H9 (cell line): ENCODE measurements at regions not wholly inside any gene's neighbourhood (a gene's known extent, or its start where the extent isn't known, plus 50 kb on each side); places are given as distances from the start of the nearest gene placed in this dataset.

ENCODE experiments used
- DNase-seq: peaks from one replicate; pipeline ENCODE4 v3.0.0-alpha.2; 2017
- H2AFZ ChIP-seq: one replicate; pipeline ENCODE4 v1.6.1; 2013; ENCODE audit warnings: mild to moderate bottlenecking, low read length, control low read depth, moderate library complexity
- H2AK5ac ChIP-seq: 2 replicates; pipeline ENCODE4 v1.6.1; 2013; ENCODE audit warnings: low read length, control low read depth, mixed read lengths; ENCODE audit not compliant: insufficient read length
- H2BK120ac ChIP-seq: one replicate; pipeline ENCODE4 v1.6.1; 2013; ENCODE audit warnings: low read depth, mild to moderate bottlenecking, low read length, control low read depth, inconsistent platforms; ENCODE audit not compliant: poor library complexity, severe bottlenecking
- H2BK12ac ChIP-seq: 2 replicates; pipeline ENCODE4 v1.6.1; 2013; ENCODE audit warnings: low read length, control low read depth, mixed read lengths, low read depth; ENCODE audit not compliant: insufficient read length
- H2BK15ac ChIP-seq: 2 replicates; pipeline ENCODE4 v1.6.1; 2013; ENCODE audit warnings: low read depth, low read length, control low read depth
- H2BK20ac ChIP-seq: one replicate; pipeline ENCODE4 v1.6.1; 2013; ENCODE audit warnings: low read depth, mild to moderate bottlenecking, low read length, control low read depth, inconsistent platforms; ENCODE audit not compliant: poor library complexity, severe bottlenecking
- H2BK5ac ChIP-seq: 2 replicates; pipeline ENCODE4 v1.6.1; 2013; ENCODE audit warnings: low read length, control low read depth, mixed read lengths; ENCODE audit not compliant: insufficient read length
- H3K14ac ChIP-seq: 2 replicates; pipeline ENCODE4 v1.6.1; 2013; ENCODE audit warnings: low read length, control low read depth; ENCODE audit not compliant: insufficient read depth
- H3K18ac ChIP-seq: 2 replicates; pipeline ENCODE4 v1.6.1; 2013; ENCODE audit warnings: low read depth, mild to moderate bottlenecking, mixed read lengths, low read length, control low read depth; ENCODE audit not compliant: insufficient read length
- H3K23ac ChIP-seq: 2 replicates; pipeline ENCODE4 v1.6.1; 2013; ENCODE audit warnings: low read length, control low read depth, mixed read lengths, low read depth; ENCODE audit not compliant: insufficient read length
- H3K23me2 ChIP-seq: 2 replicates; pipeline ENCODE4 v1.6.1; 2013; ENCODE audit warnings: low read depth, mild to moderate bottlenecking, mixed read lengths, low read length, control low read depth; ENCODE audit not compliant: insufficient read length, poor library complexity, severe bottlenecking
- H3K27ac ChIP-seq: 2 replicates; pipeline ENCODE4 v1.5.1; 2013; ENCODE audit warnings: low read length, control low read depth, mixed read lengths, low read depth; ENCODE audit not compliant: insufficient read length
- H3K27me3 ChIP-seq: 2 replicates; pipeline ENCODE4 v1.6.1; 2013; ENCODE audit warnings: low read length, control low read depth, inconsistent platforms; ENCODE audit not compliant: insufficient read depth
- H3K4ac ChIP-seq: 2 replicates; pipeline ENCODE4 v1.6.1; 2013; ENCODE audit warnings: low read depth, mild to moderate bottlenecking, control low read depth, inconsistent platforms, low read length, moderate library complexity
- H3K4me1 ChIP-seq: 2 replicates; pipeline ENCODE4 v1.6.1; 2013; ENCODE audit warnings: low read length, control low read depth, inconsistent platforms; ENCODE audit not compliant: insufficient read depth
- H3K4me2 ChIP-seq: 2 replicates; pipeline ENCODE4 v1.6.1; 2013; ENCODE audit warnings: low read length, control low read depth, mixed read lengths; ENCODE audit not compliant: insufficient read length, insufficient read depth
- H3K56ac ChIP-seq: 2 replicates; pipeline ENCODE4 v1.6.1; 2013; ENCODE audit warnings: low read depth, mild to moderate bottlenecking, mixed read lengths, low read length, control low read depth; ENCODE audit not compliant: insufficient read length
- H3K79me1 ChIP-seq: 2 replicates; pipeline ENCODE4 v1.6.1; 2013; ENCODE audit warnings: low read depth, mild to moderate bottlenecking, moderate library complexity, low read length, control low read depth, inconsistent platforms; ENCODE audit not compliant: insufficient read depth, poor library complexity, severe bottlenecking
- H3K79me2 ChIP-seq: 2 replicates; pipeline ENCODE4 v1.6.1; 2013; ENCODE audit warnings: low read length, control low read depth, inconsistent platforms; ENCODE audit not compliant: insufficient read depth
- H3K9ac ChIP-seq: 2 replicates; pipeline ENCODE4 v1.6.1; 2013; ENCODE audit warnings: low read length, control low read depth, mixed read lengths; ENCODE audit not compliant: insufficient read length; ENCODE audit errors: extremely low read depth
- H3K9me3 ChIP-seq: one replicate; pipeline ENCODE4 v1.6.1; 2013; ENCODE audit warnings: low read depth, low read length, inconsistent platforms; ENCODE audit not compliant: control insufficient read depth
- H3T11ph ChIP-seq: one replicate; pipeline ENCODE4 v1.6.1; 2013; ENCODE audit warnings: mild to moderate bottlenecking, low read length, control low read depth, inconsistent platforms
- H4K20me1 ChIP-seq: one replicate; pipeline ENCODE4 v1.6.1; 2013; ENCODE audit not compliant: control insufficient read depth, insufficient read length, insufficient read depth
- H4K5ac ChIP-seq: 2 replicates; pipeline ENCODE4 v1.6.1; 2013; ENCODE audit warnings: low read depth, mild to moderate bottlenecking, mixed read lengths, low read length, control low read depth; ENCODE audit not compliant: insufficient read length
- H4K8ac ChIP-seq: replicated peaks from 2 replicates; pipeline ENCODE4 v1.6.1; 2013; ENCODE audit warnings: low read length, control low read depth, mixed read lengths, low read depth; ENCODE audit not compliant: insufficient read length
- H4K91ac ChIP-seq: 2 replicates; pipeline ENCODE4 v1.6.1; 2013; ENCODE audit warnings: low read depth, mild to moderate bottlenecking, moderate library complexity, mixed read lengths, low read length, control low read depth; ENCODE audit not compliant: insufficient read length
- H3K27ac Mint-ChIP-seq, 3 experiments: 2 replicates in 2 of 3; 3 replicates in 1 of 3; pipeline ENCODE4 v1.8.0; 2020 to 2021; ENCODE audit warnings: mixed read lengths in 3 of 3, mild to moderate bottlenecking in 1 of 3, moderate library complexity in 1 of 3
- H3K27me3 Mint-ChIP-seq: 2 replicates; pipeline ENCODE4 v1.8.0; 2021; ENCODE audit warnings: low read depth, mild to moderate bottlenecking, moderate library complexity, mixed read lengths
- H3K36me3 Mint-ChIP-seq, 3 experiments: 2 replicates in 2 of 3; 3 replicates in 1 of 3; pipeline ENCODE4 v1.8.0; 2020 to 2021; ENCODE audit warnings: low read depth in 3 of 3, mixed read lengths in 3 of 3; ENCODE audit not compliant: insufficient read depth in 1 of 3
- H3K4me1 Mint-ChIP-seq, 2 experiments: 2 replicates each; pipeline ENCODE4 v1.8.0; 2020; ENCODE audit warnings: mixed read lengths in 2 of 2
- H3K4me3 Mint-ChIP-seq, 2 experiments: 2 replicates in 1 of 2; 3 replicates in 1 of 2; pipeline ENCODE4 v1.8.0; 2020 to 2021; ENCODE audit warnings: mild to moderate bottlenecking in 2 of 2, mixed read lengths in 2 of 2, moderate library complexity in 1 of 2
- H3K9me3 Mint-ChIP-seq, 2 experiments: 2 replicates in 1 of 2; 3 replicates in 1 of 2; pipeline ENCODE4 v1.8.0; 2020; ENCODE audit warnings: mild to moderate bottlenecking in 2 of 2, mixed read lengths in 2 of 2, moderate library complexity in 1 of 2
- CTCF ChIP-seq: fragments of 200-600 bp; sonication (generic); conservative IDR thresholded peaks from 3 replicates; pipeline ENCODE4 v1.8.0; 2021; ENCODE audit warnings: antibody characterized with exemption, mild to moderate bottlenecking
- WGBS: extraction: QIAGEN DNeasy Blood & Tissue Kit; methylation state at CpG from one replicate; pipeline ENCODE4 v1.1.7; 2013; ENCODE audit warnings: missing lambda C conversion rate, low lambda C conversion rate, mixed read lengths; ENCODE audit not compliant: insufficient read length; ENCODE audit errors: extremely low coverage; 5-methylcytosine and 5-hydroxymethylcytosine counted together

GRCh38 chr2:41775366-41776025 is 272.3 kb upstream of the PKDCC start:
- WGBS = no CpG with 5 or more reads among the region's 4 CpGs
- no peak for DNase-seq
- Histone ChIP-seq H2AK5ac (no peak overlapping the region), H3K27me3 (no peaks in the 10 kb centered on the region), H3T11ph (no peak overlapping the region), H3K4me2 (no peak overlapping the region), H2BK20ac (no peak overlapping the region), H2BK120ac (no peak overlapping the region), H3K18ac (no peak overlapping the region), H4K20me1 (no peaks in the 10 kb centered on the region), H2BK12ac (no peak overlapping the region), H3K9ac (no peak overlapping the region), H3K4me1 (0 out of 2 replicates have a peak, but pooled peaks cover 2% of the 10 kb centered on the region), H4K8ac (no peak overlapping the region), H3K79me1 (no peaks in the 10 kb centered on the region), H3K56ac (no peak overlapping the region), H3K9me3 (no peaks in the 10 kb centered on the region), H3K23me2 (no peaks in the 10 kb centered on the region), H3K14ac (no peak overlapping the region), H2BK15ac (no peak overlapping the region), H2BK5ac (no peak overlapping the region), H3K79me2 (no peaks in the 10 kb centered on the region), H4K91ac (no peak overlapping the region), H2AFZ (no peak overlapping the region), H3K23ac (no peak overlapping the region), H3K27ac (no peak overlapping the region), H3K4ac (no peak overlapping the region), H4K5ac (no peak overlapping the region)
- H3K27me3 Mint-ChIP-seq = no peaks in the 10 kb centered on the region
- no peak overlapping the region for H3K4me3 Mint-ChIP-seq
- peaks cover 0 to 12% (median 3%) of the 10 kb centered on the region in 3 experiments; a peak in 5 of 7 replicates for H3K36me3 Mint-ChIP-seq
- no peak overlapping the region for H3K27ac Mint-ChIP-seq
- no peak for TF ChIP-seq CTCF
- peaks cover 7 to 12% of the 10 kb centered on the region in 2 experiments for H3K9me3 Mint-ChIP-seq
- H3K4me1 Mint-ChIP-seq = peaks cover 26 to 31% of the 10 kb centered on the region in 2 experiments
